ENCODE measurements at regions not wholly inside any gene's neighbourhood (a gene's known extent, or its start where the extent isn't known, plus 50 kb on each side); places are given as distances from the start of the nearest gene placed in this dataset.

- TF ChIP-seq CTCF (IDR thresholded peaks at IDR 0.05) (no peak), POLR2A (IDR thresholded peaks at IDR 0.05) (no peak), POLR2AphosphoS5 (IDR thresholded peaks at IDR 0.05) (no peak)
These were observed 78.4 kb upstream of the FZD7 start for GRCh38 chr2:201955231-201955630.
